ENCODE measurements at regions not wholly inside any gene's neighbourhood (a gene's known extent, or its start where the extent isn't known, plus 50 kb on each side); places are given as distances from the start of the nearest gene placed in this dataset.

DNA sequence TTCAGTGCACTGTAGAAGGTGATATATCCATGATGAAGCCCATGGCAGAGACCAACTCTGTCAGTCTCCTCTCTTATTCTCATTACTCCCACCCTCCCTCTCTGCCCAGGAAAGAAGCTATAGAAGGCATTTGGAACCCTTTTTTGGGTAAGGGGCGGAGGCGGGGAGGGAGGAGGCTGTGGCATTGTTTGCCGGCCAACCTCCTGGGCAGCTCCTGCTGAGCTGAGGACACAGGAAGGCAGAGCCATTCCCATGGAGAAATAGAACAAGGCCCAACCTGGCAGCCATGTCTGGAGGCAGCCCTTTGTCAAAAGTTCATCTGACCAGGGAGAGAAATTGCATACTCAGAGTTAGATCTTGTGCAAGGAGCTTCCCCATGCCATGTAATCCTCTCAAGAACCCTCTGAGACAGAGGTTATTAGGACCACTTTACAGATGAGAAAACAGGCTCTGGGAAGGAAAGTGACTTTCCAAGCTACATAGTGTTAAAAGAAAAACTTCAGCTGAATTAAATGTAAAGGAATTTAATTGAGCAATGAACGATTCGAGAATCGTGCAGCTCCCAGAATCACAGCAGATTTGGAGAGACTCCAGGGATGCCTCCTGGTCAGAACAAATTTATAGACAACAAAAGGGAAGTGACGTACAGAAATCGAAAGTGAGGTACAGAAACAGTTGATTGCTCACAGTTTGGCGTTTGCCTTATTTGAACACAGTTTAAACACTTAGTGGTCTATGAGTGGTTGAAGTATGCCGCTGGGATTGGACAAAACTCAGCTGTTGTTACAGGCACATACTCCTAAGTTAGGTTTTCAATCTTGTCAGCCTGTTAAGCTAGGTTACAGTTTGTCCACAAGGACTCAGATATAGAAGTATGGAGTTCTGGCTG lies 158.6 kb downstream of the MELK start:
- no TSS peak for BruUV-seq (replicated peaks)
- H3K79me2 ChIP-seq (ENCODE audit: control insufficient read depth, insufficient read depth, low read length): no peaks in the 10 kb centered on the region
- POLR2A ChIA-PET: no interaction called here
- H3K27me3 ChIP-seq (ENCODE audit: control insufficient read depth in 2 of 2, insufficient read depth in 2 of 2, low read length in 2 of 2): no peaks in the 10 kb centered on the region
- intact Hi-C loops (cut with micrococcal nuclease): no loop called here
- no peaks in the 10 kb centered on the region for H3K4me1 ChIP-seq (ENCODE audit: control insufficient read depth, extremely low read depth, insufficient read depth, low read length)
- H3K9ac ChIP-seq (replicated peaks; ENCODE audit: extremely low read depth, insufficient read depth, low read length): no peak overlapping the region
- H3K4me2 ChIP-seq (ENCODE audit: insufficient read depth, low read length): no peak overlapping the region
- no peak for FAIRE-seq
- H3K27ac ChIP-seq (ENCODE audit: insufficient read depth, low read depth, low read length): no peak overlapping the region
- no peaks in the 10 kb centered on the region for H3K36me3 ChIP-seq (ENCODE audit: control insufficient read depth in 2 of 2, extremely low read depth in 1 of 2, insufficient read depth in 2 of 2, low read length in 2 of 2)
- H3K9me3 ChIP-seq (replicated peaks; ENCODE audit: control insufficient read depth, insufficient read depth, low read length): no peaks in the 10 kb centered on the region
- no peak for DNase-seq (ENCODE audit: low read depth, low spot score)
- no peaks in the 10 kb centered on the region for H3K9me1 ChIP-seq (replicated peaks; ENCODE audit: control insufficient read depth, extremely low read depth, insufficient read depth, low read length)
- no peak for TF ChIP-seq POLR2AphosphoS5 (IDR thresholded peaks at IDR 0.05; ENCODE audit: insufficient read depth, low read depth, low read length)
- TF ChIP-seq GATA2 (IDR thresholded peaks at IDR 0.05; ENCODE audit: insufficient read depth, insufficient read length, low read depth, low read length): no peak
- TF ChIP-seq, protein P1, sequence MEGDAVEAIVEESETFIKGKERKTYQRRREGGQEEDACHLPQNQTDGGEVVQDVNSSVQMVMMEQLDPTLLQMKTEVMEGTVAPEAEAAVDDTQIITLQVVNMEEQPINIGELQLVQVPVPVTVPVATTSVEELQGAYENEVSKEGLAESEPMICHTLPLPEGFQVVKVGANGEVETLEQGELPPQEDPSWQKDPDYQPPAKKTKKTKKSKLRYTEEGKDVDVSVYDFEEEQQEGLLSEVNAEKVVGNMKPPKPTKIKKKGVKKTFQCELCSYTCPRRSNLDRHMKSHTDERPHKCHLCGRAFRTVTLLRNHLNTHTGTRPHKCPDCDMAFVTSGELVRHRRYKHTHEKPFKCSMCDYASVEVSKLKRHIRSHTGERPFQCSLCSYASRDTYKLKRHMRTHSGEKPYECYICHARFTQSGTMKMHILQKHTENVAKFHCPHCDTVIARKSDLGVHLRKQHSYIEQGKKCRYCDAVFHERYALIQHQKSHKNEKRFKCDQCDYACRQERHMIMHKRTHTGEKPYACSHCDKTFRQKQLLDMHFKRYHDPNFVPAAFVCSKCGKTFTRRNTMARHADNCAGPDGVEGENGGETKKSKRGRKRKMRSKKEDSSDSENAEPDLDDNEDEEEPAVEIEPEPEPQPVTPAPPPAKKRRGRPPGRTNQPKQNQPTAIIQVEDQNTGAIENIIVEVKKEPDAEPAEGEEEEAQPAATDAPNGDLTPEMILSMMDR (IDR thresholded peaks at IDR 0.05; ENCODE audit: extremely low read depth in 1 of 2, insufficient read depth in 1 of 2, low read depth in 1 of 2, low read length in 2 of 2): no peak
- no peak for TF ChIP-seq MYC (IDR thresholded peaks at IDR 0.05; ENCODE audit: low read depth, low read length)
- dilution Hi-C loops (cut with MboI; ENCODE audit: extremely low pct_ligation_motif_present, low sequenced_read_pairs): no loop called here
- no peak overlapping the region for H2AFZ ChIP-seq (ENCODE audit: low read depth, low read length)
- no peak overlapping the region for H3K4me3 ChIP-seq (replicated peaks in 1 of 3; ENCODE audit: insufficient read depth in 1 of 3, low read depth in 1 of 3, low read length in 3 of 3)
- CTCF ChIA-PET: interaction anchor here (1.3 to 6.1 kb wide), 5 partner anchors 12 to 324 kb away, joined by 4 to 281 read pairs (median 10); no protein-coding TSS in a partner anchor
- no peaks in the 10 kb centered on the region for H4K20me1 ChIP-seq (replicated peaks; ENCODE audit: control insufficient read depth, extremely low read depth, insufficient read depth, low read length)

DNA sequence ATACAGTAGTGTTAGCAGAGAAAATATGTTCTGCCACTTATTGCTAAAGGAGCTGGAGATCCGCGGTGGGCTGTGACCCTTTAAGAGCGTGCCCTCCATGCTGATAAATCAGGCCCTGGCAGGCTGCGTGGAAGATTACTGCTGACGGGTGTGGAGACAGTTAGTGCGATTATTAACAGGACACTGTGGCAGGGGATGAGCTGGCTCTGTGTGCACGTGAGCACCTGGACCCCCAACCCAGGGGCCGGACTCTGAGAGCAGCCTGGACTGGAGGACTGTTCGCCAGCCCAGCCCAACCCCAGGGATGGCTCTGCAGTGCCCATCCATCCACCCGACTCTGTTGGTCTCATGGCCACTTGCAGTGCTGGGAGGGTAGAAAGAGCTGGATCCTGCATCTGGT lies 162.0 kb downstream of the MELK start:
- no peaks in the 10 kb centered on the region for H4K20me1 ChIP-seq (replicated peaks; ENCODE audit: control insufficient read depth, extremely low read depth, insufficient read depth, low read length)
- ChIA-PET POLR2A (no interaction called here), CTCF (interaction anchor here (2.6 kb wide), 1 partner anchor 102 kb away, joined by 9 read pairs; no protein-coding TSS in a partner anchor)
- BruUV-seq (replicated peaks): no TSS peak
- no peak overlapping the region for H3K4me2 ChIP-seq (ENCODE audit: insufficient read depth, low read length)
- no peaks in the 10 kb centered on the region for H3K36me3 ChIP-seq (ENCODE audit: control insufficient read depth in 2 of 2, extremely low read depth in 1 of 2, insufficient read depth in 2 of 2, low read length in 2 of 2)
- intact Hi-C loops (cut with micrococcal nuclease) (no loop called here), dilution Hi-C loops (cut with MboI; ENCODE audit: extremely low pct_ligation_motif_present, low sequenced_read_pairs) (no loop called here)
- no peak for DNase-seq (ENCODE audit: low read depth, low spot score)
- H3K79me2 ChIP-seq (ENCODE audit: control insufficient read depth, insufficient read depth, low read length): no peaks in the 10 kb centered on the region
- H3K4me3 ChIP-seq (replicated peaks in 1 of 3; ENCODE audit: insufficient read depth in 1 of 3, low read depth in 1 of 3, low read length in 3 of 3): no peak overlapping the region
- H3K4me1 ChIP-seq (ENCODE audit: control insufficient read depth, extremely low read depth, insufficient read depth, low read length): peaks cover 3% of the 10 kb centered on the region
- H3K9me1 ChIP-seq (replicated peaks; ENCODE audit: control insufficient read depth, extremely low read depth, insufficient read depth, low read length): no peaks in the 10 kb centered on the region
- H3K9me3 ChIP-seq (replicated peaks; ENCODE audit: control insufficient read depth, insufficient read depth, low read length): no peaks in the 10 kb centered on the region
- H3K27ac ChIP-seq (ENCODE audit: insufficient read depth, low read depth, low read length): no peak overlapping the region
- TF ChIP-seq POLR2AphosphoS5 (IDR thresholded peaks at IDR 0.05; ENCODE audit: insufficient read depth, low read depth, low read length): no peak
- TF ChIP-seq MYC (IDR thresholded peaks at IDR 0.05; ENCODE audit: low read depth, low read length): no peak
- TF ChIP-seq JUN (IDR thresholded peaks at IDR 0.05; ENCODE audit: borderline replicate concordance, insufficient read depth, insufficient read length, low read depth): no peak
- TF ChIP-seq POLR2A (IDR thresholded peaks at IDR 0.05; ENCODE audit: low read depth, low read length): no peak
- TF ChIP-seq, protein P1 (IDR thresholded peaks at IDR 0.05; ENCODE audit: extremely low read depth in 1 of 2, insufficient read depth in 1 of 2, low read depth in 1 of 2, low read length in 2 of 2): no peak
- no peak for TF ChIP-seq GATA2 (IDR thresholded peaks at IDR 0.05; ENCODE audit: insufficient read depth, insufficient read length, low read depth, low read length)
- TF ChIP-seq EZH2 (IDR thresholded peaks at IDR 0.05; ENCODE audit: borderline replicate concordance, low read depth, low read length, severe bottlenecking): no peak
- no peak for TF ChIP-seq FOS (IDR thresholded peaks at IDR 0.05; ENCODE audit: borderline replicate concordance, insufficient read depth, low read length)
- TF ChIP-seq, protein P2, sequence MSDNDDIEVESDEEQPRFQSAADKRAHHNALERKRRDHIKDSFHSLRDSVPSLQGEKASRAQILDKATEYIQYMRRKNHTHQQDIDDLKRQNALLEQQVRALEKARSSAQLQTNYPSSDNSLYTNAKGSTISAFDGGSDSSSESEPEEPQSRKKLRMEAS (IDR thresholded peaks at IDR 0.05; ENCODE audit: insufficient read depth, insufficient read length): no peak
- H3K9ac ChIP-seq (replicated peaks; ENCODE audit: extremely low read depth, insufficient read depth, low read length): no peak overlapping the region
- peaks cover 3 to 6% of the 10 kb centered on the region in 2 experiments for H3K27me3 ChIP-seq (ENCODE audit: control insufficient read depth in 2 of 2, insufficient read depth in 2 of 2, low read length in 2 of 2)
- FAIRE-seq: no peak
- no peak overlapping the region for H2AFZ ChIP-seq (ENCODE audit: low read depth, low read length)

All from endothelial cell of umbilical vein (primary cell).